MG63 (cell line): ENCODE measurements at regions not wholly inside any gene's neighbourhood (a gene's known extent, or its start where the extent isn't known, plus 50 kb on each side); places are given as distances from the start of the nearest gene placed in this dataset.
"Not testable (repeated sequence)": the region's sequence is repeated elsewhere in the genome, so short reads cannot be mapped to it uniquely, and the experiment has no call there.

Experiments
- DNase-seq: peaks from one replicate; pipeline ENCODE4 v3.0.0-alpha.2; 2020
- H3K27me3 ChIP-seq: fragments of 250-450 bp; sonication (Bioruptor Pico); 2 replicates; pipeline ENCODE4 v1.5.1; 2020; ENCODE audit warnings: mild to moderate bottlenecking, moderate library complexity
- H3K36me3 ChIP-seq: fragments of 250-450 bp; sonication (Bioruptor Pico); 2 replicates; pipeline ENCODE4 v1.5.1; 2020; ENCODE audit warnings: mild to moderate bottlenecking, moderate library complexity
- H3K4me3 ChIP-seq: fragments of 250-450 bp; sonication (Bioruptor Pico); 2 replicates; pipeline ENCODE4 v1.5.1; 2020; ENCODE audit warnings: mild to moderate bottlenecking, moderate library complexity
- H3K9me3 ChIP-seq: fragments of 250-450 bp; sonication (Bioruptor Pico); 2 replicates; pipeline ENCODE4 v1.5.1; 2020; ENCODE audit warnings: mild to moderate bottlenecking, moderate library complexity

GRCh38 chr21:27371115-27371974 lies 404.5 kb upstream of the ADAMTS5 start:
- Histone ChIP-seq H3K9me3 (no peaks in the 10 kb centered on the region), H3K4me3 (no peak overlapping the region), H3K36me3 (no peaks in the 10 kb centered on the region), H3K27me3 (no peaks in the 10 kb centered on the region)
- no peak for DNase-seq

- H3K36me3 ChIP-seq, result no peaks in the 10 kb centered on the region
- H3K4me3 ChIP-seq, result no peak overlapping the region
- no peaks in the 10 kb centered on the region for H3K9me3 ChIP-seq
- no peak for DNase-seq
- H3K27me3 ChIP-seq, result no peaks in the 10 kb centered on the region
Measured at GRCh38 chr21:27369978-27370571, 403.2 kb upstream of the ADAMTS5 start.

GRCh38 chr21:27369234-27369633 lies 402.3 kb upstream of the ADAMTS5 start:
- Histone ChIP-seq H3K27me3 (no peaks in the 10 kb centered on the region), H3K4me3 (no peak overlapping the region), H3K9me3 (no peaks in the 10 kb centered on the region), H3K36me3 (no peaks in the 10 kb centered on the region)
- DNase-seq, result no peak

- Histone ChIP-seq H3K27me3 (no peaks in the 10 kb centered on the region), H3K36me3 (no peaks in the 10 kb centered on the region), H3K4me3 (no peak overlapping the region), H3K9me3 (no peaks in the 10 kb centered on the region; the same call in 1 of the 2 replicates)
- DNase-seq, result no peak
Measured at GRCh38 chr21:27366646-27367235, 399.9 kb upstream of the ADAMTS5 start.

GRCh38 chr21:27366036-27366435 lies 399.1 kb upstream of the ADAMTS5 start:
- H3K27me3 ChIP-seq, result no peaks in the 10 kb centered on the region
- DNase-seq, result no peak
- H3K36me3 ChIP-seq, result no peaks in the 10 kb centered on the region
- H3K9me3 ChIP-seq, result no peaks in the 10 kb centered on the region; the same call in 1 of the 2 replicates
- H3K4me3 ChIP-seq, result no peak overlapping the region

- H3K36me3 ChIP-seq, result no peaks in the 10 kb centered on the region
- DNase-seq, result no peak
- H3K4me3 ChIP-seq, result no peak overlapping the region
- no peaks in the 10 kb centered on the region; the same call in 1 of the 2 replicates for H3K9me3 ChIP-seq
- H3K27me3 ChIP-seq, result no peaks in the 10 kb centered on the region
Measured at GRCh38 chr21:27365394-27365793, 398.5 kb upstream of the ADAMTS5 start.

GRCh38 chr21:27363719-27364477 lies 397.0 kb upstream of the ADAMTS5 start:
- DNase-seq, result no peak

GRCh38 chr21:27362249-27362648 lies 395.4 kb upstream of the ADAMTS5 start:
- H3K36me3 ChIP-seq, result no peaks in the 10 kb centered on the region
- H3K4me3 ChIP-seq, result no peak overlapping the region
- DNase-seq, result no peak
- no peaks in the 10 kb centered on the region for H3K27me3 ChIP-seq
- no peaks in the 10 kb centered on the region; the same call in 1 of the 2 replicates for H3K9me3 ChIP-seq

More at GRCh38 chr21:27363719-27364477, 397.0 kb upstream of the ADAMTS5 start:
- Histone ChIP-seq H3K27me3 (no peaks in the 10 kb centered on the region), H3K36me3 (no peaks in the 10 kb centered on the region), H3K4me3 (no peak overlapping the region), H3K9me3 (no peaks in the 10 kb centered on the region; the same call in 1 of the 2 replicates)

- H3K27me3 ChIP-seq, result no peaks in the 10 kb centered on the region
- H3K9me3 ChIP-seq, result no peaks in the 10 kb centered on the region; the same call in 1 of the 2 replicates
- H3K36me3 ChIP-seq, result no peaks in the 10 kb centered on the region
- no peak for DNase-seq
- no peak overlapping the region for H3K4me3 ChIP-seq
Measured at GRCh38 chr21:27359141-27359540, 392.3 kb upstream of the ADAMTS5 start.

- Histone ChIP-seq H3K9me3 (no peaks in the 10 kb centered on the region), H3K4me3 (no peak overlapping the region), H3K27me3 (no peaks in the 10 kb centered on the region), H3K36me3 (no peaks in the 10 kb centered on the region)
- no peak for DNase-seq
Measured at GRCh38 chr21:27352885-27353284, 386.0 kb upstream of the ADAMTS5 start.

GRCh38 chr21:27346041-27346448 lies 379.2 kb upstream of the ADAMTS5 start:
- Histone ChIP-seq H3K27me3 (no peaks in the 10 kb centered on the region), H3K9me3 (no peaks in the 10 kb centered on the region), H3K36me3 (no peaks in the 10 kb centered on the region), H3K4me3 (no peak overlapping the region)
- no peak for DNase-seq

GRCh38 chr21:27339902-27340301 lies 373.0 kb upstream of the ADAMTS5 start:
- no peaks in the 10 kb centered on the region for H3K36me3 ChIP-seq
- no peak overlapping the region for H3K4me3 ChIP-seq
- no peak for DNase-seq
- no peaks in the 10 kb centered on the region for H3K27me3 ChIP-seq
- no peaks in the 10 kb centered on the region for H3K9me3 ChIP-seq

GRCh38 chr21:27338007-27338406 lies 371.1 kb upstream of the ADAMTS5 start:
- H3K9me3 ChIP-seq, H3K27me3 ChIP-seq, H3K4me3 ChIP-seq, H3K36me3 ChIP-seq, DNase-seq: not testable (repeated sequence)

GRCh38 chr21:27333096-27333495 lies 366.2 kb upstream of the ADAMTS5 start:
- DNase-seq, result no peak
- Histone ChIP-seq H3K27me3 (no peaks in the 10 kb centered on the region), H3K4me3 (no peak overlapping the region), H3K9me3 (peaks cover 8% of the 10 kb centered on the region), H3K36me3 (no peaks in the 10 kb centered on the region)

- Histone ChIP-seq H3K27me3 (no peaks in the 10 kb centered on the region), H3K9me3 (peaks cover 8% of the 10 kb centered on the region), H3K36me3 (no peaks in the 10 kb centered on the region), H3K4me3 (no peak overlapping the region)
- DNase-seq, result peak; percentile 6
Measured at GRCh38 chr21:27329255-27329851, 362.5 kb upstream of the ADAMTS5 start.

- Histone ChIP-seq H3K9me3 (peaks cover 5% of the 10 kb centered on the region), H3K27me3 (no peaks in the 10 kb centered on the region), H3K36me3 (no peaks in the 10 kb centered on the region), H3K4me3 (no peak overlapping the region)
- DNase-seq, result no peak
Measured at GRCh38 chr21:27326301-27326700, 359.4 kb upstream of the ADAMTS5 start.
